ENCODE measurements at regions not wholly inside any gene's neighbourhood (a gene's known extent, or its start where the extent isn't known, plus 50 kb on each side); places are given as distances from the start of the nearest gene placed in this dataset.

GRCh38 chr5:175579742-175580432 lies 78.0 kb upstream of the HRH2 start:
- ATAC-seq = no peak

GRCh38 chr5:175582697-175583096 lies 75.2 kb upstream of the HRH2 start:
- H3K4me3 ChIP-seq (ENCODE audit: low read length) = no peak overlapping the region
- peaks cover 14% of the 10 kb centered on the region for H3K27me3 ChIP-seq (ENCODE audit: low read length)
- H3K4me2 ChIP-seq (ENCODE audit: low read length) = no peak overlapping the region
- no TSS peak for BruUV-seq (replicated peaks)
- no peak overlapping the region for H3K27ac ChIP-seq (ENCODE audit: low read length)
- DNase-seq = no peak
- no peak overlapping the region for H3K9ac ChIP-seq (ENCODE audit: low read length)
- no peaks in the 10 kb centered on the region for H3K4me1 ChIP-seq (ENCODE audit: insufficient read depth, low read length)
- POLR2A ChIA-PET (ENCODE audit: unreplicated experiment) = no interaction called here
- no peaks in the 10 kb centered on the region for H3K79me2 ChIP-seq (ENCODE audit: low read length)
- no peaks in the 10 kb centered on the region for H4K20me1 ChIP-seq (ENCODE audit: low read length)
- no peak for ATAC-seq
- TF ChIP-seq, protein P1, sequence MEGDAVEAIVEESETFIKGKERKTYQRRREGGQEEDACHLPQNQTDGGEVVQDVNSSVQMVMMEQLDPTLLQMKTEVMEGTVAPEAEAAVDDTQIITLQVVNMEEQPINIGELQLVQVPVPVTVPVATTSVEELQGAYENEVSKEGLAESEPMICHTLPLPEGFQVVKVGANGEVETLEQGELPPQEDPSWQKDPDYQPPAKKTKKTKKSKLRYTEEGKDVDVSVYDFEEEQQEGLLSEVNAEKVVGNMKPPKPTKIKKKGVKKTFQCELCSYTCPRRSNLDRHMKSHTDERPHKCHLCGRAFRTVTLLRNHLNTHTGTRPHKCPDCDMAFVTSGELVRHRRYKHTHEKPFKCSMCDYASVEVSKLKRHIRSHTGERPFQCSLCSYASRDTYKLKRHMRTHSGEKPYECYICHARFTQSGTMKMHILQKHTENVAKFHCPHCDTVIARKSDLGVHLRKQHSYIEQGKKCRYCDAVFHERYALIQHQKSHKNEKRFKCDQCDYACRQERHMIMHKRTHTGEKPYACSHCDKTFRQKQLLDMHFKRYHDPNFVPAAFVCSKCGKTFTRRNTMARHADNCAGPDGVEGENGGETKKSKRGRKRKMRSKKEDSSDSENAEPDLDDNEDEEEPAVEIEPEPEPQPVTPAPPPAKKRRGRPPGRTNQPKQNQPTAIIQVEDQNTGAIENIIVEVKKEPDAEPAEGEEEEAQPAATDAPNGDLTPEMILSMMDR (conservative IDR thresholded peaks at IDR 0.05; ENCODE audit: low read depth, low read length) = no peak
- no peak for TF ChIP-seq EZH2phosphoT487 (IDR thresholded peaks at IDR 0.05; ENCODE audit: borderline replicate concordance, low read length)
- no peak for TF ChIP-seq EZH2 (IDR thresholded peaks at IDR 0.05; ENCODE audit: low read length, unreplicated experiment)
- no peaks in the 10 kb centered on the region for H3F3A ChIP-seq (ENCODE audit: low read length, unreplicated experiment)
- CTCF ChIA-PET = no interaction called here
- no peak overlapping the region for H2AFZ ChIP-seq (ENCODE audit: low read length)
- H3K9me2 ChIP-seq (replicated peaks; ENCODE audit: low read length) = no peaks in the 10 kb centered on the region
- H3K36me3 ChIP-seq (ENCODE audit: low read depth, low read length) = no peaks in the 10 kb centered on the region
- H3K9me3 ChIP-seq (ENCODE audit: low read length) = no peaks in the 10 kb centered on the region
- intact Hi-C loops (cut with micrococcal nuclease) = no loop called here

More at GRCh38 chr5:175579742-175580432, 78.0 kb upstream of the HRH2 start:
- Histone ChIP-seq H3K9ac (ENCODE audit: low read length) (no peak overlapping the region), H4K20me1 (ENCODE audit: low read length) (no peaks in the 10 kb centered on the region), H3K9me2 (replicated peaks; ENCODE audit: low read length) (no peaks in the 10 kb centered on the region), H3K36me3 (ENCODE audit: low read depth, low read length) (no peaks in the 10 kb centered on the region), H3K79me2 (ENCODE audit: low read length) (no peaks in the 10 kb centered on the region), H3K27ac (ENCODE audit: low read length) (no peak overlapping the region), H3F3A (ENCODE audit: low read length, unreplicated experiment) (no peaks in the 10 kb centered on the region), H3K4me1 (ENCODE audit: insufficient read depth, low read length) (no peaks in the 10 kb centered on the region), H3K4me2 (ENCODE audit: low read length) (no peak overlapping the region), H3K4me3 (ENCODE audit: low read length) (no peak overlapping the region), H3K9me3 (ENCODE audit: low read length) (no peaks in the 10 kb centered on the region), H2AFZ (ENCODE audit: low read length) (no peak overlapping the region), H3K27me3 (ENCODE audit: low read length) (peaks cover 32% of the 10 kb centered on the region)
- CTCF ChIA-PET = no interaction called here
- intact Hi-C loops (cut with micrococcal nuclease) = no loop called here
- POLR2A ChIA-PET (ENCODE audit: unreplicated experiment) = no interaction called here
- no peak for DNase-seq
- BruUV-seq (replicated peaks) = no TSS peak
- TF ChIP-seq EZH2phosphoT487 (IDR thresholded peaks at IDR 0.05; ENCODE audit: borderline replicate concordance, low read length) (no peak), EZH2 (IDR thresholded peaks at IDR 0.05; ENCODE audit: low read length, unreplicated experiment) (no peak)
- TF ChIP-seq, protein P1 (conservative IDR thresholded peaks at IDR 0.05; ENCODE audit: low read depth, low read length) = no peak

GRCh38 chr5:175585567-175585966 lies 72.3 kb upstream of the HRH2 start:
- peaks cover 4% of the 10 kb centered on the region; the same call in 1 of the 2 replicates for H3K27me3 ChIP-seq (ENCODE audit: low read length)
- H3K4me1 ChIP-seq (ENCODE audit: insufficient read depth, low read length) = no peaks in the 10 kb centered on the region
- H3K36me3 ChIP-seq (ENCODE audit: low read depth, low read length) = no peaks in the 10 kb centered on the region
- ChIA-PET CTCF (no interaction called here), POLR2A (ENCODE audit: unreplicated experiment) (no interaction called here)
- TF ChIP-seq, protein P1 (conservative IDR thresholded peaks at IDR 0.05; ENCODE audit: low read depth, low read length) = no peak
- TF ChIP-seq EZH2 (IDR thresholded peaks at IDR 0.05; ENCODE audit: low read length, unreplicated experiment) = no peak
- no peak for TF ChIP-seq EZH2phosphoT487 (IDR thresholded peaks at IDR 0.05; ENCODE audit: borderline replicate concordance, low read length)
- H3K79me2 ChIP-seq (ENCODE audit: low read length) = no peaks in the 10 kb centered on the region
- intact Hi-C loops (cut with micrococcal nuclease) = no loop called here
- H3F3A ChIP-seq (ENCODE audit: low read length, unreplicated experiment) = no peaks in the 10 kb centered on the region
- no peak for ATAC-seq
- no peak overlapping the region for H2AFZ ChIP-seq (ENCODE audit: low read length)
- H4K20me1 ChIP-seq (ENCODE audit: low read length) = no peaks in the 10 kb centered on the region
- no peak overlapping the region for H3K4me2 ChIP-seq (ENCODE audit: low read length)
- H3K9ac ChIP-seq (ENCODE audit: low read length) = no peak overlapping the region
- no peak overlapping the region for H3K27ac ChIP-seq (ENCODE audit: low read length)
- no peaks in the 10 kb centered on the region for H3K9me3 ChIP-seq (ENCODE audit: low read length)
- DNase-seq = no peak
- BruUV-seq (replicated peaks) = no TSS peak
- no peaks in the 10 kb centered on the region for H3K9me2 ChIP-seq (replicated peaks; ENCODE audit: low read length)
- H3K4me3 ChIP-seq (ENCODE audit: low read length) = no peak overlapping the region

All from PC-3 (cell line).